Kidney (tissue), 13 donors: ENCODE measurements at regions not wholly inside any gene's neighbourhood (a gene's known extent, or its start where the extent isn't known, plus 50 kb on each side); places are given as distances from the start of the nearest gene placed in this dataset.
"Not testable (repeated sequence)": the region's sequence is repeated elsewhere in the genome, so short reads cannot be mapped to it uniquely, and the experiment has no call there.

ENCODE experiments used
- DNase-seq, 5 donors: peaks; one replicate each; pipeline ENCODE4 v3.0.0-alpha.2; 2013 to 2020
- FAIRE-seq: peaks from 2 replicates; lab custom pipeline; 2012; peaks lifted over from hg19 to GRCh38; lab: Jason Lieb, UNC
- H3K27ac ChIP-seq, 2 donors: one replicate each; pipeline ENCODE4 v1.7.0; 2013; ENCODE audit warnings: low read depth in 2 of 2, low read length in 2 of 2, inconsistent platforms in 1 of 2
- H3K27me3 ChIP-seq: one replicate; pipeline ENCODE4 v1.7.1; 2013; ENCODE audit warnings: low read length, inconsistent platforms; ENCODE audit not compliant: control insufficient read depth, insufficient read depth
- H3K36me3 ChIP-seq, 3 donors: one replicate each; pipeline versions ENCODE4 v1.7.0 to v1.7.1; 2013; ENCODE audit warnings: low read length in 3 of 3, control low read depth in 1 of 3, inconsistent platforms in 1 of 3; ENCODE audit not compliant: insufficient read depth in 3 of 3, control insufficient read depth in 2 of 3
- H3K4me1 ChIP-seq, 3 donors: one replicate each; pipeline versions ENCODE4 v1.7.0 to v1.7.1; 2013; ENCODE audit warnings: low read length in 3 of 3, inconsistent platforms in 1 of 3, low read depth in 1 of 3; ENCODE audit not compliant: control insufficient read depth in 2 of 3, insufficient read depth in 2 of 3
- H3K4me3 ChIP-seq, 3 donors: one replicate each; pipeline versions ENCODE4 v1.7.0 to v1.8.1; 2013; ENCODE audit warnings: low read length in 3 of 3, control low read depth in 1 of 3, inconsistent platforms in 1 of 3
- H3K9ac ChIP-seq, 3 donors: one replicate each; pipeline versions ENCODE4 v1.7.0 to v1.7.1; 2013; ENCODE audit warnings: low read length in 3 of 3, control low read depth in 1 of 3, inconsistent platforms in 1 of 3
- H3K9me3 ChIP-seq, 3 donors: one replicate each; pipeline versions ENCODE4 v1.7.0 to v1.7.1; 2013; ENCODE audit warnings: low read length in 3 of 3, control low read depth in 1 of 3, inconsistent platforms in 1 of 3; ENCODE audit not compliant: control insufficient read depth in 2 of 3, insufficient read depth in 1 of 3
- intact Hi-C: fragments of 100-400 bp; cut with DNase I; formaldehyde crosslinking; loops from one replicate; pipeline ENCODE4 v1.11.1; 2022
- TF ChIP-seq, protein P1 (sequence below): IDR thresholded peaks from 3 replicates; pipeline ENCODE4 v1.5.1; 2012; ENCODE audit warnings: mild to moderate bottlenecking, moderate library complexity, borderline replicate concordance; ENCODE audit not compliant: insufficient read depth; ENCODE audit errors: extremely low read depth
- donor health status: control.
- donor health status: control.
- donor health status: control.
- donor health status: control.
- donor health status: control.
- donor health status: DM: yes; HTN: yes; CAD: no.
- donor health status: Normal renal cell carcinoma (clear cell type).

- Histone ChIP-seq H3K4me1 (no peaks in the 10 kb centered on the region), H3K36me3 (no peaks in the 10 kb centered on the region), H3K27me3 (no peaks in the 10 kb centered on the region), H3K9me3 (no peaks in the 10 kb centered on the region), H3K9ac (no peak overlapping the region), H3K4me3 (no peak overlapping the region), H3K27ac (no peak overlapping the region)
- DNase-seq (no peak), FAIRE-seq (no peak)
- TF ChIP-seq, protein P1, sequence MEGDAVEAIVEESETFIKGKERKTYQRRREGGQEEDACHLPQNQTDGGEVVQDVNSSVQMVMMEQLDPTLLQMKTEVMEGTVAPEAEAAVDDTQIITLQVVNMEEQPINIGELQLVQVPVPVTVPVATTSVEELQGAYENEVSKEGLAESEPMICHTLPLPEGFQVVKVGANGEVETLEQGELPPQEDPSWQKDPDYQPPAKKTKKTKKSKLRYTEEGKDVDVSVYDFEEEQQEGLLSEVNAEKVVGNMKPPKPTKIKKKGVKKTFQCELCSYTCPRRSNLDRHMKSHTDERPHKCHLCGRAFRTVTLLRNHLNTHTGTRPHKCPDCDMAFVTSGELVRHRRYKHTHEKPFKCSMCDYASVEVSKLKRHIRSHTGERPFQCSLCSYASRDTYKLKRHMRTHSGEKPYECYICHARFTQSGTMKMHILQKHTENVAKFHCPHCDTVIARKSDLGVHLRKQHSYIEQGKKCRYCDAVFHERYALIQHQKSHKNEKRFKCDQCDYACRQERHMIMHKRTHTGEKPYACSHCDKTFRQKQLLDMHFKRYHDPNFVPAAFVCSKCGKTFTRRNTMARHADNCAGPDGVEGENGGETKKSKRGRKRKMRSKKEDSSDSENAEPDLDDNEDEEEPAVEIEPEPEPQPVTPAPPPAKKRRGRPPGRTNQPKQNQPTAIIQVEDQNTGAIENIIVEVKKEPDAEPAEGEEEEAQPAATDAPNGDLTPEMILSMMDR: no peak
- intact Hi-C loops: no loop called here
Observed at GRCh38 chr19:22515435-22515834, 93.3 kb upstream of the ZNF98 start.

GRCh38 chr19:22503524-22503923, 81.4 kb upstream of the ZNF98 start:
- FAIRE-seq: no peak
- no peaks in the 10 kb centered on the region for H3K4me1 ChIP-seq
- H3K27ac ChIP-seq: no peak overlapping the region
- H3K36me3 ChIP-seq: no peaks in the 10 kb centered on the region
- no peak overlapping the region for H3K4me3 ChIP-seq
- no peak for DNase-seq
- H3K9ac ChIP-seq: no peak overlapping the region
- H3K27me3 ChIP-seq: no peaks in the 10 kb centered on the region
- TF ChIP-seq, protein P1: no peak
- peaks cover 0 to 12% (median 0%) of the 10 kb centered on the region in 3 donors for H3K9me3 ChIP-seq
- intact Hi-C loops: no loop called here

DNA sequence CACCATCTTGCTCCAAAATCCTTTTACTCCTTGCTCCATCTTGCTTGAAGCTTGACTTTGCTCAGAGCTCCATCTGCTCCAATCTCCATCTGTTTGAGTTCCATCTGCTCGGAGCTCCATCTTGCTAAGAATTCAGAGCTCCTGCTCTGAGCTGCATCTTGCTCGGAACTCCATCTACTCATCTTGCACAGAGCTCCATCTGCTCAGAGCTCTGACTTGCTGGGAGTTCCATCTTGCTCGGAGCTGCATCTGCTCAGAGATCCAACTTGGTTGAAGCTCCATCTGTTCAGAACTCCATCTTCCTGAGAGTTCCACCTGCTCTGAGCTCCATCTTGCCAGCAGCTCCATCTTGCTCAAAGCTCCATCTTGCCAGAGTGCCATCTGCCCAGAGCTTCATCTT, 80.6 kb upstream of the ZNF98 start:
- intact Hi-C loops: no loop called here
- peaks cover 0 to 12% (median 0%) of the 10 kb centered on the region in 3 donors for H3K9me3 ChIP-seq
- no peaks in the 10 kb centered on the region for H3K4me1 ChIP-seq
- TF ChIP-seq, protein P1: no peak
- H3K36me3 ChIP-seq: no peaks in the 10 kb centered on the region
- no peak for DNase-seq
- H3K27ac ChIP-seq: no peak overlapping the region
- no peak overlapping the region for H3K9ac ChIP-seq
- no peaks in the 10 kb centered on the region for H3K27me3 ChIP-seq
- FAIRE-seq: no peak
- no peak overlapping the region for H3K4me3 ChIP-seq

GRCh38 chr19:22498831-22499430, 76.8 kb upstream of the ZNF98 start:
- DNase-seq, H3K9ac ChIP-seq, intact Hi-C loops, H3K27ac ChIP-seq, H3K4me3 ChIP-seq, H3K36me3 ChIP-seq, H3K4me1 ChIP-seq, H3K27me3 ChIP-seq, FAIRE-seq: not testable (repeated sequence)
- H3K9me3 ChIP-seq: peaks cover 2 to 17% (median 5%) of the 10 kb centered on the region in 3 donors
